GM12878 (cell line): ENCODE measurements at regions not wholly inside any gene's neighbourhood (a gene's known extent, or its start where the extent isn't known, plus 50 kb on each side); places are given as distances from the start of the nearest gene placed in this dataset.

Experiments used
- ATAC-seq: fragments of 200-7000 bp; cut with Tn5 transposase; 3 replicates; pipeline ENCODE4 v1.9.1; 2020; ENCODE audit warnings: mild to moderate bottlenecking, moderate library complexity
- BruUV-seq: library from RNA; stranded (reverse); fragments of 400-500 nt; replicated peaks from 2 replicates; lab custom pipeline; 2021; lab: Mats Ljungman, UMichigan
- CTCF ChIA-PET: fragments of 300-600 bp; sonication (Branson Sonifier 250); formaldehyde crosslinking; extraction: SDS; loops from one replicate; lab custom pipeline; 2021; ENCODE audit warnings: inconsistent platforms; lab: Yijun Ruan, JAX
- POLR2A ChIA-PET: fragments of 350-600 bp; formaldehyde crosslinking; extraction: SDS; loops from one replicate; lab custom pipeline; 2021; ENCODE audit warnings: inconsistent platforms; lab: Charles Lee
- RAD21 ChIA-PET: fragments of 300-600 bp; sonication (Branson Sonifier 250); formaldehyde crosslinking; loops from one replicate; lab custom pipeline; 2023; ENCODE audit warnings: antibody characterized with exemption; ENCODE audit not compliant: unreplicated experiment; lab: Charles Lee
- SMC1A ChIA-PET: fragments of 300-600 bp; sonication (Branson Sonifier 250); formaldehyde crosslinking; loops from one replicate; lab custom pipeline; 2023; ENCODE audit not compliant: unreplicated experiment, uncharacterized antibody; lab: Charles Lee
- DNase-seq: peaks from one replicate; pipeline ENCODE4 v3.0.0-alpha.2; 2011; ENCODE audit warnings: low read depth, low spot score
- FAIRE-seq: peaks from 3 replicates; lab custom pipeline; 2011; peaks lifted over from hg19 to GRCh38; lab: Jason Lieb, UNC
- H2AFZ ChIP-seq: 2 replicates; pipeline ENCODE4 v1.6.0; 2011; ENCODE audit warnings: low read depth, low read length, control low read depth; ENCODE audit not compliant: control insufficient read depth
- H3K27ac ChIP-seq: 2 replicates; pipeline ENCODE4 v1.5.1; 2011; ENCODE audit warnings: control low read depth; ENCODE audit not compliant: control insufficient read depth, insufficient read depth
- H3K27me3 ChIP-seq, 2 experiments: replicated peaks in 1 of 2; 2 replicates each; pipeline versions ENCODE4 v1.6.0 to v1.6.1; 2011; ENCODE audit warnings: low read length in 1 of 2; ENCODE audit not compliant: control insufficient read depth in 2 of 2, insufficient read depth in 2 of 2
- H3K36me3 ChIP-seq, 2 experiments: 2 replicates each; pipeline ENCODE4 v1.5.1; 2011; ENCODE audit warnings: low read length in 1 of 2; ENCODE audit not compliant: control insufficient read depth in 2 of 2, insufficient read depth in 2 of 2
- H3K4me1 ChIP-seq: 2 replicates; pipeline ENCODE4 v1.6.1; 2011; ENCODE audit warnings: mild to moderate bottlenecking, low read length, moderate library complexity, mixed read lengths; ENCODE audit not compliant: control insufficient read depth, insufficient read depth
- H3K4me2 ChIP-seq: 2 replicates; pipeline ENCODE4 v1.6.0; 2011; ENCODE audit warnings: control low read depth; ENCODE audit not compliant: control insufficient read depth, insufficient read depth
- H3K4me3 ChIP-seq: fragments of 200-600 bp; sonication (generic); 2 replicates; pipeline ENCODE4 v1.5.1; 2016
- H3K79me2 ChIP-seq: 2 replicates; pipeline ENCODE4 v1.6.0; 2011; ENCODE audit warnings: low read length; ENCODE audit not compliant: control insufficient read depth, insufficient read depth
- H3K9ac ChIP-seq: 2 replicates; pipeline ENCODE4 v1.8.0; 2011; ENCODE audit warnings: low read length, control low read depth, mixed read lengths; ENCODE audit not compliant: control insufficient read depth, insufficient read depth
- H3K9me3 ChIP-seq: replicated peaks from 3 replicates; pipeline ENCODE4 v1.5.1; 2011; ENCODE audit warnings: mild to moderate bottlenecking, low read length; ENCODE audit not compliant: control insufficient read depth, insufficient read depth
- H4K20me1 ChIP-seq: 2 replicates; pipeline ENCODE4 v1.6.0; 2011; ENCODE audit not compliant: control insufficient read depth, insufficient read depth
- BRCA1 ChIP-seq: IDR thresholded peaks from 2 replicates; pipeline ENCODE4 v1.6.1; 2011; ENCODE audit warnings: low read depth, low read length, improper control_type of control experiment
- GATAD2B ChIP-seq: fragments of 450-650 bp; conservative IDR thresholded peaks from 2 replicates; pipeline ENCODE4 v1.6.1; 2017; ENCODE audit warnings: low read depth, mild to moderate bottlenecking, moderate library complexity
- HDAC2 ChIP-seq: fragments of 200-600 bp; sonication (generic); IDR thresholded peaks from 2 replicates; pipeline ENCODE4 v1.6.1; 2017
- HDGF ChIP-seq: fragments of 450-650 bp; IDR thresholded peaks from 2 replicates; pipeline ENCODE4 v1.6.1; 2016; ENCODE audit warnings: antibody characterized with exemption
- IKZF2 ChIP-seq, 2 experiments: fragments of 450-650 bp; IDR thresholded peaks; 2 replicates each; pipeline ENCODE4 v1.6.1; 2017; ENCODE audit warnings: mild to moderate bottlenecking in 2 of 2, moderate library complexity in 2 of 2
- MTA2 ChIP-seq: fragments of 450-650 bp; IDR thresholded peaks from 2 replicates; pipeline ENCODE4 v1.6.1; 2016; ENCODE audit warnings: low read depth, mild to moderate bottlenecking, moderate library complexity
- MTA3 ChIP-seq: IDR thresholded peaks from 2 replicates; pipeline ENCODE4 v1.6.1; 2012; ENCODE audit warnings: low read length, inconsistent platforms, borderline replicate concordance
- MXI1 ChIP-seq: fragments of 150-350 bp; IDR thresholded peaks from 2 replicates; pipeline ENCODE4 v1.6.1; 2011; ENCODE audit warnings: low read depth, mild to moderate bottlenecking, inconsistent platforms, low read length, improper control_type of control experiment
- NFXL1 ChIP-seq: fragments of 450-650 bp; IDR thresholded peaks from 2 replicates; pipeline ENCODE4 v1.6.1; 2017; ENCODE audit warnings: antibody characterized with exemption, mild to moderate bottlenecking, borderline replicate concordance
- NFYA ChIP-seq: IDR thresholded peaks from 2 replicates; pipeline ENCODE4 v1.6.1; 2011; ENCODE audit warnings: low read depth, mild to moderate bottlenecking, low read length, improper control_type of control experiment, borderline replicate concordance
- POLR2AphosphoS2 ChIP-seq: IDR thresholded peaks from 2 replicates; pipeline ENCODE4 v1.6.1; 2011; ENCODE audit warnings: low read depth, mild to moderate bottlenecking, low read length, improper control_type of control experiment, moderate library complexity
- RB1 ChIP-seq: fragments of 450-650 bp; formaldehyde crosslinking; IDR thresholded peaks from 2 replicates; pipeline ENCODE4 v1.6.1; 2017; ENCODE audit warnings: mild to moderate bottlenecking, borderline replicate concordance
- STAT1 ChIP-seq: fragments of 450-650 bp; conservative IDR thresholded peaks from 2 replicates; pipeline ENCODE4 v1.6.1; 2014; ENCODE audit warnings: antibody characterized with exemption, mild to moderate bottlenecking
- WGBS: methylation state at CpG from one replicate; pipeline ENCODE4 v1.1.6; 2016; ENCODE audit warnings: low lambda C conversion rate; ENCODE audit not compliant: insufficient replicate concordance, insufficient coverage; ENCODE audit errors: missing lambda C conversion rate; 5-methylcytosine and 5-hydroxymethylcytosine counted together
- in situ Hi-C: fragments of 300-500 bp; cut with MboI; formaldehyde crosslinking; loops from 9 replicates; pipeline ENCODE4 v1.14.3; 2018; ENCODE audit warnings: mixed read lengths
- intact Hi-C: fragments of 100-400 bp; cut with micrococcal nuclease; formaldehyde crosslinking; loops from one replicate; pipeline ENCODE4 v1.14.2; 2022; ENCODE audit not compliant: unreplicated experiment
- TF ChIP-seq, protein P1 (sequence below): fragments of 450-650 bp; IDR thresholded peaks from 2 replicates; pipeline ENCODE4 v1.6.1; 2017; ENCODE audit warnings: low read depth, mild to moderate bottlenecking, moderate library complexity
- TF ChIP-seq, protein P2 (sequence below): fragments of 450-650 bp; conservative IDR thresholded peaks from 2 replicates; pipeline ENCODE4 v1.6.1; 2017; ENCODE audit warnings: mild to moderate bottlenecking, moderate library complexity
- TF ChIP-seq, protein P3 (sequence below): IDR thresholded peaks from 2 replicates; pipeline ENCODE4 v1.6.1; 2011; ENCODE audit warnings: mild to moderate bottlenecking, low read depth, low read length, moderate library complexity; ENCODE audit not compliant: insufficient replicate concordance
- TF ChIP-seq, protein P4 (sequence below): fragments of 450-650 bp; IDR thresholded peaks from 2 replicates; pipeline ENCODE4 v1.6.1; 2017; ENCODE audit warnings: antibody characterized with exemption, mild to moderate bottlenecking, moderate library complexity

DNA sequence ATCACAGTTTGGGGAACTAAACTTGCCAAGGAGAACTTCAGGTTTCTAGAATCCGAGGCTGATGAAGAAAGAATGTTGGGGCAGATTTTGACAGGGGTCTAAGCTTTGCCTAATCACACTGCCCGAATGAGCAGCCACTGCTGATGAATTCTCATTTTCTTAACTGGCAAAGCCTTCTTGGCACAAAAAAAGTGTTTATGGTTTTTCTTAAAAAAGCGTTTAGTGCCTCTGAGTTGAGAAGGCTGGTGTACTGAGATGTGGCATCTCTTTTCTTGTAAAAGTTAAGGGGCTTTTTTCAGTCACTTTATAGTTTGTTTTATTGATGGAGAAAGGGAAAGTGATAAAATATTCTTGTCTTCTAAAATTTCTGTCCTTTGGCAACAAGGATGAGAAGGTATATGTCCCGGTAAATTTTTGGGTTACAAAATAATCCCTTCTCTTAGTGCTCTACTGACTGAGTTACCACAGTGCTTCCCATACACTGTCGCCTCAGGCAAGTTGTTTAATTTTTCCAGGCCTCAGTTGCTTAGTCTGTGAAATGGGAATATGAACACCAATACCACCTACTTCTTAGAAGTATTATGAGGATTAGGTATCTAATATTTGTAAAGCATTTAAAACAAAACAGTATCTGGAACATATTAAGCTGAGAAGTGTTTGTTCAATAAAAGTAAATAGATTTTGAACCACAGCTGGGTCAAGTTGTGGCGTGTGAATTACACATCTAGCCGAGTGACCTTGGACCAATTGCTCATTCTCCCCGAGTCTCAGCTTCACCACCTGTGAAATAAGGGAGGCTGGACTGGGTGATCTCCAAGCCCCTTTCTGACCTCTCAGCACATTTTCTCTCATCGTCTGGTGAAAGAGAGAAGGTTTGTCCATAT is 320.8 kb downstream of the HAPSTR1 start:
- RAD21 ChIA-PET, result no interaction called here
- Histone ChIP-seq H3K4me3 (no peak overlapping the region), H3K27me3 (no peaks in the 10 kb centered on the region), H3K9me3 (no peaks in the 10 kb centered on the region), H3K36me3 (no peaks in the 10 kb centered on the region), H3K4me1 (no peaks in the 10 kb centered on the region), H4K20me1 (no peaks in the 10 kb centered on the region), H3K9ac (no peak overlapping the region), H3K79me2 (no peaks in the 10 kb centered on the region), H3K27ac (no peak overlapping the region), H2AFZ (no peak overlapping the region), H3K4me2 (no peak overlapping the region)
- SMC1A ChIA-PET, result no interaction called here
- BruUV-seq, result no TSS peak
- ATAC-seq, result no peak
- POLR2A ChIA-PET, result no interaction called here
- intact Hi-C loops (no loop called here), in situ Hi-C loops (no loop called here)
- 18% methylated on average over 9 of the region's 9 CpGs for WGBS
- no peak for FAIRE-seq
- CTCF ChIA-PET, result no interaction called here
- DNase-seq, result no peak
- TF ChIP-seq, protein P1, sequence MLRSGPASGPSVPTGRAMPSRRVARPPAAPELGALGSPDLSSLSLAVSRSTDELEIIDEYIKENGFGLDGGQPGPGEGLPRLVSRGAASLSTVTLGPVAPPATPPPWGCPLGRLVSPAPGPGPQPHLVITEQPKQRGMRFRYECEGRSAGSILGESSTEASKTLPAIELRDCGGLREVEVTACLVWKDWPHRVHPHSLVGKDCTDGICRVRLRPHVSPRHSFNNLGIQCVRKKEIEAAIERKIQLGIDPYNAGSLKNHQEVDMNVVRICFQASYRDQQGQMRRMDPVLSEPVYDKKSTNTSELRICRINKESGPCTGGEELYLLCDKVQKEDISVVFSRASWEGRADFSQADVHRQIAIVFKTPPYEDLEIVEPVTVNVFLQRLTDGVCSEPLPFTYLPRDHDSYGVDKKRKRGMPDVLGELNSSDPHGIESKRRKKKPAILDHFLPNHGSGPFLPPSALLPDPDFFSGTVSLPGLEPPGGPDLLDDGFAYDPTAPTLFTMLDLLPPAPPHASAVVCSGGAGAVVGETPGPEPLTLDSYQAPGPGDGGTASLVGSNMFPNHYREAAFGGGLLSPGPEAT, result no peak
- TF ChIP-seq MTA2 (no peak), IKZF2 (IDR thresholded peaks at IDR 0.05) (no peak), BRCA1 (no peak), GATAD2B (no peak), NFXL1 (no peak), HDGF (no peak), NFYA (no peak), RB1 (no peak), MXI1 (no peak), HDAC2 (no peak), STAT1 (no peak), POLR2AphosphoS2 (no peak), MTA3 (no peak)
- TF ChIP-seq, protein P2, sequence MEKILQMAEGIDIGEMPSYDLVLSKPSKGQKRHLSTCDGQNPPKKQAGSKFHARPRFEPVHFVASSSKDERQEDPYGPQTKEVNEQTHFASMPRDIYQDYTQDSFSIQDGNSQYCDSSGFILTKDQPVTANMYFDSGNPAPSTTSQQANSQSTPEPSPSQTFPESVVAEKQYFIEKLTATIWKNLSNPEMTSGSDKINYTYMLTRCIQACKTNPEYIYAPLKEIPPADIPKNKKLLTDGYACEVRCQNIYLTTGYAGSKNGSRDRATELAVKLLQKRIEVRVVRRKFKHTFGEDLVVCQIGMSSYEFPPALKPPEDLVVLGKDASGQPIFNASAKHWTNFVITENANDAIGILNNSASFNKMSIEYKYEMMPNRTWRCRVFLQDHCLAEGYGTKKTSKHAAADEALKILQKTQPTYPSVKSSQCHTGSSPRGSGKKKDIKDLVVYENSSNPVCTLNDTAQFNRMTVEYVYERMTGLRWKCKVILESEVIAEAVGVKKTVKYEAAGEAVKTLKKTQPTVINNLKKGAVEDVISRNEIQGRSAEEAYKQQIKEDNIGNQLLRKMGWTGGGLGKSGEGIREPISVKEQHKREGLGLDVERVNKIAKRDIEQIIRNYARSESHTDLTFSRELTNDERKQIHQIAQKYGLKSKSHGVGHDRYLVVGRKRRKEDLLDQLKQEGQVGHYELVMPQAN, result no peak
- TF ChIP-seq, protein P3, sequence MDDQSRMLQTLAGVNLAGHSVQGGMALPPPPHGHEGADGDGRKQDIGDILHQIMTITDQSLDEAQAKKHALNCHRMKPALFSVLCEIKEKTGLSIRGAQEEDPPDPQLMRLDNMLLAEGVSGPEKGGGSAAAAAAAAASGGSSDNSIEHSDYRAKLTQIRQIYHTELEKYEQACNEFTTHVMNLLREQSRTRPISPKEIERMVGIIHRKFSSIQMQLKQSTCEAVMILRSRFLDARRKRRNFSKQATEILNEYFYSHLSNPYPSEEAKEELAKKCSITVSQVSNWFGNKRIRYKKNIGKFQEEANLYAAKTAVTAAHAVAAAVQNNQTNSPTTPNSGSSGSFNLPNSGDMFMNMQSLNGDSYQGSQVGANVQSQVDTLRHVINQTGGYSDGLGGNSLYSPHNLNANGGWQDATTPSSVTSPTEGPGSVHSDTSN, result no peak
- TF ChIP-seq, protein P4, sequence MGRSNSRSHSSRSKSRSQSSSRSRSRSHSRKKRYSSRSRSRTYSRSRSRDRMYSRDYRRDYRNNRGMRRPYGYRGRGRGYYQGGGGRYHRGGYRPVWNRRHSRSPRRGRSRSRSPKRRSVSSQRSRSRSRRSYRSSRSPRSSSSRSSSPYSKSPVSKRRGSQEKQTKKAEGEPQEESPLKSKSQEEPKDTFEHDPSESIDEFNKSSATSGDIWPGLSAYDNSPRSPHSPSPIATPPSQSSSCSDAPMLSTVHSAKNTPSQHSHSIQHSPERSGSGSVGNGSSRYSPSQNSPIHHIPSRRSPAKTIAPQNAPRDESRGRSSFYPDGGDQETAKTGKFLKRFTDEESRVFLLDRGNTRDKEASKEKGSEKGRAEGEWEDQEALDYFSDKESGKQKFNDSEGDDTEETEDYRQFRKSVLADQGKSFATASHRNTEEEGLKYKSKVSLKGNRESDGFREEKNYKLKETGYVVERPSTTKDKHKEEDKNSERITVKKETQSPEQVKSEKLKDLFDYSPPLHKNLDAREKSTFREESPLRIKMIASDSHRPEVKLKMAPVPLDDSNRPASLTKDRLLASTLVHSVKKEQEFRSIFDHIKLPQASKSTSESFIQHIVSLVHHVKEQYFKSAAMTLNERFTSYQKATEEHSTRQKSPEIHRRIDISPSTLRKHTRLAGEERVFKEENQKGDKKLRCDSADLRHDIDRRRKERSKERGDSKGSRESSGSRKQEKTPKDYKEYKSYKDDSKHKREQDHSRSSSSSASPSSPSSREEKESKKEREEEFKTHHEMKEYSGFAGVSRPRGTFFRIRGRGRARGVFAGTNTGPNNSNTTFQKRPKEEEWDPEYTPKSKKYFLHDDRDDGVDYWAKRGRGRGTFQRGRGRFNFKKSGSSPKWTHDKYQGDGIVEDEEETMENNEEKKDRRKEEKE, result no peak
